HG03025 (cell line): ENCODE measurements at regions not wholly inside any gene's neighbourhood (a gene's known extent, or its start where the extent isn't known, plus 50 kb on each side); places are given as distances from the start of the nearest gene placed in this dataset.
"Not testable (repeated sequence)": the region's sequence is repeated elsewhere in the genome, so short reads cannot be mapped to it uniquely, and the experiment has no call there.

Experiments used
- ATAC-seq: cut with Tn5 transposase; IDR thresholded peaks from one replicate; pipeline ENCODE4 v1.9.1; 2021; ENCODE audit warnings: mild to moderate bottlenecking, moderate library complexity; ENCODE audit not compliant: unreplicated experiment, low FRiP score

DNA sequence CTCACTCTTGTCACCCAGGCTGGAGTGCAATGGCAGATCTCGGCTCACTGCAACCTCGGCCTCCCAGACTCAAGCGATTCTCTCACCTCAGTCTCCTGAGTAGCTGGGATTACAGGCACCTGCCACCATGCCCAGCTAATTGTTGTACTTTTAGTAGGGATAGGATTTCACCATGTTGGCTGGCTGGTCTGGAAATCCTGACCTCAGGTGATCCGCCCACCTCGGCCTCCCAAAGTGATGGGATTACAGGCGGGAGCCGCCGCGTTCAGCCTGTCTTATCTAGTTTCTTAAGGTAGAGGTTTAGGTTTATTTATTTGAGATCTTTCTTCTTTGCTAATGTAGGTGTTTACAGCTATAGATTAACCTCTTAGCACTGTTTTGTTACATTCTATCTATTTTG lies 708.8 kb downstream of the ZNF385D start:
- ATAC-seq: no peak

DNA sequence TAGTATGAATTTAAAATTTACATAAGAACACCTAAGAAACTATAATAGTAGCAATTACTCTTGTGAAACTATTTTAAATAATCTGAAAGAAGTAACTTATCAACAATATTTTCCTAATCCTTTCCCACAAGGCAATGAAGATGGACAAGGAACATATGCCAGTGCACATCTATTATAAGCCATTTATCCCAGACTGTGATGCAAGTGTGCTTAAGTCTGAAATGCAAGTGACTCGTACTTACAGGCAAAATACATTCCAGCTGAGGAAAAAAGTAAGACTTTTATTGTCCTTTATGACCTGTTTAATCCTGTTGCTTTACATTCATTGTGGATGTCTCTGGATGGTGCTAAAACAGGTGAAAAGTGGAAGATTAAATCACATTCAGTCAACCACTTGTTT lies 709.4 kb downstream of the ZNF385D start:
- ATAC-seq: no peak

DNA sequence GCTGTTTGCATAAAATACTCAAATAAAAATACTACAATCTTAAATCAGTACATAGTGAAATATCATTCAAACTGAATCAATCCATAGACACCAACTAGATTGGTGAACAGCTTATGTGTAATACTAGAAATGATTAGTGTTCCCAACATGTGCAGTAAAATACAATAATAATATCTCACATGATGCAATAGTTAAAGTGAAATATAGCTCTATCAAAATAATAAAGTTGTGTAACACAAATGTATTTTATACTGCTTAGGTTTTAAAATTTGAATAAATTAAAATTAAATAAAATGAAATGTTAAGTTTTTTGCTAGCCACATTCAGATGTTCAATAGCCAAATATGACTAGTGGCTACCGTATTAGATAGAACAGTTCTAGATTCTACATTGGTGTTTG lies 714.1 kb downstream of the ZNF385D start:
- no peak for ATAC-seq

DNA sequence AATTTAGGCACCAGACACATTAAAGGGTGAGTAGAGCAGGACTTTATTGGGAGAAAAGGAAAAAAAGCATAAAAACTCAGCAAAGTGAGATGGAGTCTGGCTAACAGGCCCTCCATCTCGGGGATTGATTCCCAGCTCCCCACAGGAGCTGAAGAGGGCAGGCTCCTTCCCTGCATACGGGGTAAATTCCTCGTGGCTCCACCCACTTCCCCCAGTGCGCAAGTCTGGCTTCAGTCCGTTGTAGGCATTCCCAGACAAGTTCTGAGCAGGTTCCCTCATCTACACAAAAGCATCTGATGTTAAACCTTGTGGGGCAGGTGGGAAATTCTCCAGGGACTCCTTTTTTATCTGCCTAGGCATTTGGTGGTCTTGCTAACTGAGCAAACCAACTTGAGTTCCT lies 722.6 kb downstream of the ZNF385D start:
- ATAC-seq: no peak

DNA sequence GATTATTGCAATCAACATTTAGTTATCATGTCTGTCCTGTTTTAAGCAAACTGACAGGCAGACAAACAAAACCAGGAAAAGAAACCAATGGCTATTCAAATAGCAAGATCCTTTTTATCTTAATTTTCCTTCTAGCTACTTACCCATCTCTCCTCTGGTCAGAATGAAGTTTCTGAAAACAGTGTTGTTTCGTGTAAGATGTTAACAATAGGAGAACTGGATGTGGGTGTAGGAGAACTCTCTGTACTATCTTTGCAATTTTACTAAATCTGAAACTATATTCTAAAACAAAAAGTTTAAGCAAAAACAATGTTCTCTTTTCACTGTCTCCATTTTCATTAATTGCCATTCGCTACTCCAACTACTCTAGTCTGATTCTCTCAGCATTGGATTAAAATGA lies 726.4 kb downstream of the ZNF385D start:
- ATAC-seq: peak; percentile 72

DNA sequence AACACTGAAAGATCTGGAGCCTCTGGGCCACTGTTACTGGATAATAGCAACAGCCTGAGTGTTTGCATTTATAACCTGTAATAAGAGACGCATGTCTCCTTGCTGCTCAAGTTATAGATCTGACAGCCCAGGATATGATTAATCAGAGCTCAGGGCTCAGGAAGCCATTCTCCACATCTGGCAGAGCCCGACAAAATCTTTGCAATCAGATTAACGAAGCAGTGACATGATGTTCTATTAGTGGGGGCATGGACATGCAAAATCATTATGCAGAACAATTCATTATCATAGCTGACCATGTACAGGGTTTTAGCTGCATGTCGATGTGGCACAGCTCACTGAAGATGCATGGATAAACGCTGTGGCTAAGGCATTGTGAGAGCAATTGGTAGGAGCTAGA lies 730.3 kb downstream of the ZNF385D start:
- no peak for ATAC-seq

DNA sequence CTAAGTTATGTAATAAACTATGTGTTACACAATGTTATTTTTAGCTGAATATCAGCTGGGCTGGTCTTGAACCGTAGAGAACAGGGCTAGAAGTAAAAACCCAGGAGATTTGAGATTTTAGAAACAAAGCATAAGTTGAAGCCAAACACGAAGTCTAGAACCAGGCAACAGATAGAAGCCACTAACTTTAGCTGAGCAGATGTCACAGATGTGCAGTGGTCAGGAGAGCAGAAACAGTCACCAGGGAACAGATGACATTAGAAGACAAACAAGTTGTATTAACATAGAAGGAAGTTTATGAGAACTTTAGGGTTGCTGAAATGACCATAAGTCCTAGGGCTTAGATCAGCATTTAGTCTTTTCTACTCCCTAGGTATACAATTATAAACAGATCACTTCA lies 731.0 kb downstream of the ZNF385D start:
- ATAC-seq: no peak

DNA sequence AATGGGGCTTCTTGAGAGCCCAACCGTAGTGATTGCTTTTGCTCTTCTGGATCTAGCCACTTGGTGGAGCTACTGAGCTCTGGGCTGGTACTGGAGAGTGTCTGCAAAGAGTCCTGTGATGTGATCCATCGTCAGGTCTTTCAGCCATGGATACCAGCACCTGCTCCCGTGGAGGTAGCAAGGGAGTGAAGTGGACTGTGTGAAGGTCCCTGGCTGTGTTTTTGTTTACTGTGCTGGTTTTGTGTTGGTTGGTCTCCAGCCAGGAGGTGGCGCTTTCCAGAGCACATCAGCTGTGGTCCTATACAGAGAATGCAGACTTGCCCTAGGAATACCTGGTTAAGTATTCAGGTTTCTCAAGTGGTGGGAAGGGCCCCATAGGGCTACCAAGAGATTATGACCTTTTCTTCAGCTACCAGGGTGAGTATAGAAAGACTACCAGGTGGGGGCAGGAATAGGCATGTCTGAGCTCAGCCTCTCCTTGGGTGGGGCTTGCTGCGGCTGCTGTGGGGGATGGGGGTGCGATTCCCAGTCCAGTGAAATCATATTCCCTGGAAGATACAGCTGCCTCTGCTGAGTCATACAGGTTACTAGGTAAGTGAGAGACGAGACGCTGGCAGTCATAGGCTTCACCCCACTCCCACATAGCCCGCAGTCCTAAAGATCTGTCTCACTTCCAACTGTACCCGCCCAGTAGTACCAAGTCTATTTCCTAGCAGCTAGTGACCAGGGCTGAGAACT lies 733.7 kb downstream of the ZNF385D start:
- no peak for ATAC-seq

DNA sequence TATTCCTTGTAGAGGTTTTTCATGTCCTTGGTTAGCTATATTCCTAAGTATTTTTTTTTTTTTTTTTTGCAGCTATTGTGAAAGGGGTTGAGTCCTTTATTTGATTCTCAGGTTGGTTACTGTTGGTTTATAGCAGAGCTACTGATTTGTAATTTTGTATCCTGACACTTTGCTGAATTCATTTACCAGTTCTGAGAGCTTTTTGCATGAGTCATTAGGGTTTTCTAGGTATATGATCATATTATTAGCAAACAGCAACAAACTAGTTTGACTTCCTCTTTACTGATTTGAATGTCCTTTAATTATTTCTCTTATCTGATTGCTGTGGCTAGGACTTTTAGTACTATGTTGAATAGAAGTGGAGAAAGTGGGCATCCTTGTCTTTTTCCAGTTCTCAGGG lies 737.4 kb downstream of the ZNF385D start:
- no peak for ATAC-seq

DNA sequence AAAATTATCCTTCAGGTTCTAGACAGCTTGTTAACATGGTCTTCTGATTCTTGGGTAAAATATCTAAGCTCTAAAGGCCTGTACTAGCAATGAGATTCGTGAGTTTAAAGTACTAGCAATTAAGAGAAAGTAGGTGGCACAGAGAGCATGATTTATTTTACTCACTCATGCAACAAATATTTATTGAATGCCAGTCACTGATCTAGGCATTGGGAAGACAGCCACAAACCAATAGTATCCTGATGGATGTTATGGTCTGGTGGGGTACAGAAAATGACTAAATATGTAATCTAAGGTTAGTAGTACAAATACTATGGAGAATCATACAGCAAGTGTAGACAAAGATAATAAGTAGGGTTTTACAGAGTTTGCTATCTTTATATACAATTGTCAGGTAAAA lies 751.3 kb downstream of the ZNF385D start:
- ATAC-seq: no peak

DNA sequence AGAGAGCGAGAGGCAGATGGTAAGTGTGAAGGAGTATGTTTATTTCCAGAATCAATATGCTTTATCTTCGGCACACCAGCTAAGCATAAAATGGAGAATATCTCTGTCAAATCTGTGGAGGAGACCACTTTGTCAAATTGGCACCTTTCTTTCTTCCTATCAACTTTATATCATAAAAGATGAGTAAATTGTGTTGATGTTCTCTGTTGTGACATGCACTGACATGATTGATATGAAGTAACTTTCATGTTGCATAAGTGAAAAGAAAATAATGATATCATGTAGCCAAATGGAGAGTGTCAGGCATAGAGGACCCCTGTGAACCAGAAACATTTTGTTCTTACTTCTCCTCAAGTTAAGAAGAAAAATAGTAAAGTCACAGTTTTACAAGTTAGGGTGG lies 753.8 kb downstream of the ZNF385D start:
- ATAC-seq: no peak

DNA sequence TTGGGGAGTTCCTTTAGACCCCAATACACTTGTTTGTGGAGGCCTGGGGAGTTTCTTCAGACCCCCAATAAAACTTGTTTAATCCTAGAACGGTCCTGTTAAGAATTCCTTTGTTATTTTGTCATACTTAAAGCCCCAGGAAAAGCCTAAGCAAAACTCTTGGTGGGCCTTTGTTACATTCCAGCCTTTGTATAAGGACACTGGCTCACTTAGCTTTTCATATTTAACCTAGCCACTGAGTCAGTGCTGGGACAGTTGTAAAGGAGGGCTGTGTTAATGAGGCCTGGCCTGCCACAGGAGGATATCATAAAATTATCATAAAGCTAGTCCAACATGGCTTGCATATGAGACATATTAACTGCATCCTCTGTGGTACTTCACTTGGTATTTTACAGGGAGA lies 760.1 kb downstream of the ZNF385D start:
- no peak for ATAC-seq

DNA sequence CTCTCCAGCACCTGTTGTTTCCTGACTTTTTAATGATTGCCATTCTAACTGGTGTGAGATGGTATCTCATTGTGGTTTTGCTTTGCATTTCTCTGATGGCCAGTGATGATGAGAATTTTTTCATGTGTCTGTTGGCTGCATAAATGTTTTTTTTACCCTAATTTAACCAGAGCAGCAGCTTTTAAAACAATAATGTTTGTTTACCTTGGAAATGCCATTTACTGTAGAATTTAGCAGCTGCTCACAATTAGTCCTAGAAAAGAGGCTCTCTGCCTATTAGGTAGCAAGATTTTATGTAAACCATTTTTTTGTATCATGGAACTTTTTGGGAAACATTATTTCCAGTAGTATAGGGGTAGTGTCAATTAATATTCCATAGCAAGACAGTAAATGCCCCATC lies 761.4 kb downstream of the ZNF385D start:
- ATAC-seq: not testable (repeated sequence)

DNA sequence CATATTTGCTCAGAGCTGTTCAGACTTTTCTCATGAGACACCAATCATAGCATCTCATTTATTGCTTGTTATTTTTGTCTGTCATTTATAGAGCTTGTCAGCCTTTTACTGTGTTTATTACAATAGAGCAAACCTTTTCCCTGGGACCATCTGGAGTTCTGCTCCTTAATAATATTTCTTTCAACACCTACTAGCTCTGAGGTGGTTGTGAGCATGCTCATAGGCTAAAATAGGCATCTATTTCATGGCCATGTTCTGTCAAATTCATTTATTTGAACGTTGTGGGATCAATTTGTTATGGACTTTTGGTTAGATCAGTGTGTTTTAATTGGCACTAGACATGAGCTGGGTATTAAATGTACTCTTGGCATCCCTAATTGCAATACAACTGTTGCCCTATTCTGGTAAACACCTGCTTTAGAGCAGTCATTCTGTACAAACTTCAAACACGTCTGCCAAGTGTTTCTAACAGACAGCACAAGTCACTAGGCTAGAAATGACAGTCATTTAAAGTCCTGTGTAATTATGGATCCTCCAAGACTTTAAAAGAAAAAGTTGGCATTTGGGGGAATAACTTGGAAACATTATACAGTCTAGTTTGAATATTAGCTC lies 766.3 kb downstream of the ZNF385D start:
- ATAC-seq: no peak

DNA sequence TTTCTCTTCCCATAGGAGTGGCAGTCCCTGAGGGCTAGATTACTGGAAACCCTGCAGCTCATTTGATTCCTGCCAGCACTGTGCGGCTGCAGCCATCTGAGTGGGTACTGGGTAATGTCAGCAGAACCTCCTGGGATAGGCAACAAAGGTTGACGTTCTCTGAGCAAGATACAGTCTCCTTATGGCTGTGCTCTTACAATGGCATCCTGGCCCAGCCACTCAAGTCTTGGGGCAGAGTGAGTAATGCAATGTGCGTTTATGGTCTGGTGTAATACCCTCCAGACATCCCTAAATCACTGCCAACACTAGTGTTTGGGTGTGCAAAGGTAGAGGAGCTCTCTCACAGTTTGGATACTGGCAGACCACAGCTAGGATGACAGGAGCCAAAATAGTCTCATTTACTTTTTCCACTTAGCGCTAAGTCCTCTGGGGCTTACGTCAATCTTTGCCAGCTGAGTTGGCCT lies 775.8 kb downstream of the ZNF385D start:
- no peak for ATAC-seq

DNA sequence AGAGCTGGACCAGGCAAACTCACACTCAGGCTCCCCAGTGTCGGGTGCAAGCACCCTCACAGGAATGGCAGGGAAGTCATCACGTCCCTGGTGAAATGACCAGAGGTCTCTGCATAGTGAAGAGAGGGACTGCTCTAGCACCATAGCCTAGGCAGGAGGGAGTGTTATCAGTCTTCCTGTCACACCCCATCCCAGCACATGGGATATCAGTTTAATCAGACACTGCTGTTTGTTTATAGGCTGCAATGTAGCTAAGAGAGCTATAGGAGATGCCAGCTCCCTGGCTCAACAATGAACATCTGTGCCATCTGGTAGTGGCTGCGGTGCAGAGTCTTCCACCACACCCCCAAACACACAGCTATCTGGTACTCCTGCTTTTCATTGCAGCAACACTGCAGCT lies 776.6 kb downstream of the ZNF385D start:
- ATAC-seq: no peak

DNA sequence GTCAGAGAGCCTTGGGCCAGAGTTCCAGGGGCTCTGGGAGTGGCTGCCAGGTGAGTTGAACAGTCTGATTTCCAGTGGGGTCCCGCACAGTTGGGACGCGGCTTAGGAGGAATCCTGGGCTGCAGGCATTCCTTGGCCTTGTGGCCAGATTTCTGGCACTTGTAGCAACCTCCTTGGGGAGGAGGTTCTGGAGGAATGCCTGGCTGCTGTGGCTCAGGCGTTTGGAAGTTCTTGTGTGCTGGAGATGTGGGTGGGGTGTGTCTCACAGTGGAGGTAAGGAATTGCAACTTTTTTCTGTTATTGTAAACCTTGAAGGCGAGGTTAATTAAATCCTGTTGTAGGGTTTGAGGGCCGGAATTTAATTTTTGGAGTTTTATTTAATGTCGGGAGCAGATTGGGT lies 780.2 kb downstream of the ZNF385D start:
- ATAC-seq: not testable (repeated sequence)

DNA sequence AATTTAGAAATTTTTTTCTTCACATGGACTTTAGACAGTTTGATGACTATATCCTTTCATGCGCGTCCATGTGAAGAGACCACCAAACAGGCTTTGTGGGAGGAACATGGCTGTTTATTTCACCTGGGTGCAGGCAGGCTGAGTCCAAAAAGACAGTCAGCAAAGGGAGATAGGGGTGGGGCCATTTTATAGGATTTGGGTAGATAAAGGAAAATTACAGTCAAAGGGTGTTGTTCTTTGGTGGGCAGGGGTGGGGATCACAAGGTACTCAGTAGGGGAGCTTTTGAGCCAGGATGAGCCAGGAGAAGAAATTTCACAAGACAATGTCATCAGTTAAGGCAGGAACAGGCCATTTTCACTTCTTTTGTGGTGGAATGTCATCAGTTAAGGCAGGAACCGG lies 781.5 kb upstream of the SGO1 start:
- not testable (repeated sequence) for ATAC-seq

DNA sequence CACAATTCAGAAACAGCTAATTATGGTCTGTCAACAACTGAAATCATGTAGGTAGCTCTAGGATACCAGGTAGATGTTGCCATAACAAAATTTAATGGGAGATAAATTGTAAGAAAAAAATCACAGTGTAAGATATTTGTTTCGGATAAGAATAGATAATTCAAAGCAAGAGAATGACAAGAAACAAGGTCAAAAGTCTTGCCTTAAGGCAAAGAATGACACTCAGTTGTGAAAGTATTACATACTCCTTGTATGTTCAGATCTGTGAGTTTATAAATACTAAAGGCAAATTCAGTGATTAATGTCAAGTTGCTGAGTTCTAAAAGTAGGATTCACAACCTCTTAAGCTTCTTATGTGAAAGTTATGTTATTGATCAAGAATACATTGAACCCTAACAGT lies 772.2 kb upstream of the SGO1 start:
- no peak for ATAC-seq

DNA sequence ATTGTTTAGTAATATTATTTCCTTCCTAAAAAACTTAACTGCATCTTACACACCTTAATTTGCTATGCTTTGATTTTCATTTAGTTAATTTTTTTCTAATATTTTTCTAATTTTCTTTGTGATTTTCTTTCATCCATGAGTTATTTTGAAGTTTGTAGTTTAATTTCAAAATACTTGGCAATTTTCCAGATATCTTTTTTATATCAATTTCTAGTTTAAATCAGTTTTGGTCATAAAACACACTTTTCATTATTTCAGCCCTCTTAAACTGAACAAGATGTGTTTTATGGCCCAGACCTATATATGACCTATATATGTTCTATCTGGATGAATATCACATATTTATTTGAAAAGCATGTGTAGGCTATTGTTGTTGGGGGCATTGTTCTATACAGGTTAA lies 759.9 kb upstream of the SGO1 start:
- ATAC-seq: no peak

DNA sequence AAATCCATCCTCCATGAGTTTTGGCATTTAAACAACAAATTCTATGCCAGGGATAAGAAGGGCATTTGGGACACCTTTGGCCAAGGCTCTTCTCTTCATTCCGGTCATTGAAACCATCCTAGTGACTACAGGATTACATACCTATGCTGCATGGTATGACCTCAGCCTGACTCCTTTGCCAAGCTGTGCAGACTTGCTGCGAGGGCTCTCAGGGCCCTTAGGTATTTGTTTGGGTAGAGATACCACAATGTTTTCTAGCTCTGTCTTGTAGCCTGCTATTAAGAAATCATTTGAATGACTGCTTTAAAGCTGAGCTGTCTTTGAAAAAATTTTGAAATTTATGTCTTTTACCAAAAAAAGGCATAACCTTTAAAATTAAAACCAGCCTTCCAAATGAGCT lies 749.8 kb upstream of the SGO1 start:
- no peak for ATAC-seq

DNA sequence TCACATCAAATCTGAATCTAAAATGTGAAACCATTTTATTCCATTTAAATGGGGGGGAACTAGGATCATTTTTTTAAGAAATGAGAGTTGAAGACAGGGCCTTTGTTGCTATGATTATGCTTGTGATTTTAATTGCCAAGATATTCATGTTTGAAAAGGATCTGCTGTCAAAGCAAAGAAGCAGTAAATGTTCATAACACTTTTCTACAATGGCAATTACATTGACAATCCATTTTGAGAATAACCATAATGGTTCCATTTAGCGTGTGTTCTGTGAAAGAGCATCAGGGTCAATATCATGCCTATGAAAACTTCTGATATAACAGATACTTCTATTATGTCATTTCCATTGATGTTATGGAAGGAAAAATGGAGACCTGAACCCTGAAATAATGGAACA lies 745.8 kb upstream of the SGO1 start:
- ATAC-seq: no peak
